ENCODE measurements at regions not wholly inside any gene's neighbourhood (a gene's known extent, or its start where the extent isn't known, plus 50 kb on each side); places are given as distances from the start of the nearest gene placed in this dataset.

- H3F3A ChIP-seq (ENCODE audit: control insufficient read depth, insufficient read depth): no peaks in the 10 kb centered on the region
- no peaks in the 10 kb centered on the region for H3K4me1 ChIP-seq (ENCODE audit: control insufficient read depth, low read length)
- H3K4me2 ChIP-seq (ENCODE audit: low read length): no peak overlapping the region
- no peaks in the 10 kb centered on the region for H3K9me3 ChIP-seq (ENCODE audit: control insufficient read depth, insufficient read depth, low read length)
- no peak for TF ChIP-seq CTCF (IDR thresholded peaks at IDR 0.05; ENCODE audit: low read depth, low read length, poor library complexity, severe bottlenecking)
- no peak for TF ChIP-seq EZH2phosphoT487 (IDR thresholded peaks at IDR 0.05; ENCODE audit: borderline replicate concordance, low read length)
- no peaks in the 10 kb centered on the region for H3K79me2 ChIP-seq (ENCODE audit: control insufficient read depth, low read length)
- H3K27ac ChIP-seq (ENCODE audit: low read depth, low read length): no peak overlapping the region
- H3K36me3 ChIP-seq (ENCODE audit: control insufficient read depth, low read length): no peaks in the 10 kb centered on the region
- H3K27me3 ChIP-seq (ENCODE audit: control insufficient read depth, low read length): no peaks in the 10 kb centered on the region
- H3K4me3 ChIP-seq (ENCODE audit: low read length): no peak overlapping the region
- no peaks in the 10 kb centered on the region; the same call in 1 of the 2 replicates for H3K9me2 ChIP-seq (replicated peaks; ENCODE audit: control insufficient read depth, low read length)
- no peaks in the 10 kb centered on the region for H4K20me1 ChIP-seq (ENCODE audit: control insufficient read depth, insufficient read depth, low read depth, low read length)
Measured at GRCh38 chr7:125481323-125481722, 551.7 kb upstream of the POT1 start.

GRCh38 chr7:125480762-125481161 is 551.1 kb upstream of the POT1 start:
- no peak for TF ChIP-seq EZH2phosphoT487 (IDR thresholded peaks at IDR 0.05; ENCODE audit: borderline replicate concordance, low read length)
- TF ChIP-seq CTCF (IDR thresholded peaks at IDR 0.05; ENCODE audit: low read depth, low read length, poor library complexity, severe bottlenecking): no peak
- no peaks in the 10 kb centered on the region for H3K36me3 ChIP-seq (ENCODE audit: control insufficient read depth, low read length)
- no peaks in the 10 kb centered on the region for H3K27me3 ChIP-seq (ENCODE audit: control insufficient read depth, low read length)
- H3K9me2 ChIP-seq (replicated peaks; ENCODE audit: control insufficient read depth, low read length): no peaks in the 10 kb centered on the region; the same call in 1 of the 2 replicates
- no peaks in the 10 kb centered on the region for H3K4me1 ChIP-seq (ENCODE audit: control insufficient read depth, low read length)
- H3K79me2 ChIP-seq (ENCODE audit: control insufficient read depth, low read length): no peaks in the 10 kb centered on the region
- H4K20me1 ChIP-seq (ENCODE audit: control insufficient read depth, insufficient read depth, low read depth, low read length): no peaks in the 10 kb centered on the region
- H3K9me3 ChIP-seq (ENCODE audit: control insufficient read depth, insufficient read depth, low read length): no peaks in the 10 kb centered on the region
- H3F3A ChIP-seq (ENCODE audit: control insufficient read depth, insufficient read depth): no peaks in the 10 kb centered on the region
- no peak overlapping the region for H3K27ac ChIP-seq (ENCODE audit: low read depth, low read length)
- no peak overlapping the region for H3K4me3 ChIP-seq (ENCODE audit: low read length)
- no peak overlapping the region for H3K4me2 ChIP-seq (ENCODE audit: low read length)

- H3K4me3 ChIP-seq (ENCODE audit: low read length): no peak overlapping the region
- no peaks in the 10 kb centered on the region for H3K27me3 ChIP-seq (ENCODE audit: control insufficient read depth, low read length)
- H3K4me2 ChIP-seq (ENCODE audit: low read length): no peak overlapping the region
- H3F3A ChIP-seq (ENCODE audit: control insufficient read depth, insufficient read depth): no peaks in the 10 kb centered on the region
- no peaks in the 10 kb centered on the region for H3K4me1 ChIP-seq (ENCODE audit: control insufficient read depth, low read length)
- TF ChIP-seq EZH2phosphoT487 (IDR thresholded peaks at IDR 0.05; ENCODE audit: borderline replicate concordance, low read length) (no peak), CTCF (IDR thresholded peaks at IDR 0.05; ENCODE audit: low read depth, low read length, poor library complexity, severe bottlenecking) (no peak)
- H3K9me3 ChIP-seq (ENCODE audit: control insufficient read depth, insufficient read depth, low read length): no peaks in the 10 kb centered on the region
- no peaks in the 10 kb centered on the region for H3K36me3 ChIP-seq (ENCODE audit: control insufficient read depth, low read length)
- no peaks in the 10 kb centered on the region for H4K20me1 ChIP-seq (ENCODE audit: control insufficient read depth, insufficient read depth, low read depth, low read length)
- H3K9me2 ChIP-seq (replicated peaks; ENCODE audit: control insufficient read depth, low read length): no peaks in the 10 kb centered on the region
- H3K79me2 ChIP-seq (ENCODE audit: control insufficient read depth, low read length): no peaks in the 10 kb centered on the region
- H3K27ac ChIP-seq (ENCODE audit: low read depth, low read length): no peak overlapping the region
Measured at GRCh38 chr7:125468855-125469174, 539.2 kb upstream of the POT1 start.

Measured in DOHH2 (cell line).